ENCODE measurements at regions not wholly inside any gene's neighbourhood (a gene's known extent, or its start where the extent isn't known, plus 50 kb on each side); places are given as distances from the start of the nearest gene placed in this dataset.

- Histone ChIP-seq H3K79me2 (ENCODE audit: control insufficient read depth, insufficient read depth, low read length) (no peaks in the 10 kb centered on the region), H3K9me3 (replicated peaks; ENCODE audit: control insufficient read depth, insufficient read depth, low read length) (no peaks in the 10 kb centered on the region), H2AFZ (ENCODE audit: low read depth, low read length) (no peak overlapping the region), H3K27me3 (ENCODE audit: control insufficient read depth in 2 of 2, insufficient read depth in 2 of 2, low read length in 2 of 2) (no peaks in the 10 kb centered on the region), H3K4me2 (ENCODE audit: insufficient read depth, low read length) (no peak overlapping the region), H3K9ac (replicated peaks; ENCODE audit: extremely low read depth, insufficient read depth, low read length) (peak overlapping the region; percentile 72), H3K36me3 (ENCODE audit: control insufficient read depth in 2 of 2, extremely low read depth in 1 of 2, insufficient read depth in 2 of 2, low read length in 2 of 2) (no peaks in the 10 kb centered on the region), H4K20me1 (replicated peaks; ENCODE audit: control insufficient read depth, extremely low read depth, insufficient read depth, low read length) (no peaks in the 10 kb centered on the region), H3K9me1 (replicated peaks; ENCODE audit: control insufficient read depth, extremely low read depth, insufficient read depth, low read length) (no peaks in the 10 kb centered on the region), H3K27ac (ENCODE audit: insufficient read depth, low read depth, low read length) (peak overlapping the region; percentile 87), H3K4me1 (ENCODE audit: control insufficient read depth, extremely low read depth, insufficient read depth, low read length) (peaks cover 45% of the 10 kb centered on the region), H3K4me3 (replicated peaks in 1 of 3; ENCODE audit: insufficient read depth in 1 of 3, low read depth in 1 of 3, low read length in 3 of 3) (no peak overlapping the region)
- ChIA-PET CTCF (interaction anchor here (0.8 to 2.1 kb wide), 4 partner anchors 12 to 74 kb away, joined by 3 to 12 read pairs (median 4); no protein-coding TSS in a partner anchor), POLR2A (no interaction called here)
- FAIRE-seq: no peak
- intact Hi-C loops (cut with micrococcal nuclease): no loop called here
- DNase-seq (ENCODE audit: low read depth, low spot score): no peak
- BruUV-seq (replicated peaks): no TSS peak
- dilution Hi-C loops (cut with MboI; ENCODE audit: extremely low pct_ligation_motif_present, low sequenced_read_pairs): no loop called here
- TF ChIP-seq FOS (IDR thresholded peaks at IDR 0.05; ENCODE audit: borderline replicate concordance, insufficient read depth, low read length) (no peak), GATA2 (IDR thresholded peaks at IDR 0.05; ENCODE audit: insufficient read depth, insufficient read length, low read depth, low read length) (no peak), EZH2 (IDR thresholded peaks at IDR 0.05; ENCODE audit: borderline replicate concordance, low read depth, low read length, severe bottlenecking) (no peak), POLR2AphosphoS5 (IDR thresholded peaks at IDR 0.05; ENCODE audit: insufficient read depth, low read depth, low read length) (no peak), JUN (IDR thresholded peaks at IDR 0.05; ENCODE audit: borderline replicate concordance, insufficient read depth, insufficient read length, low read depth) (no peak), POLR2A (IDR thresholded peaks at IDR 0.05; ENCODE audit: low read depth, low read length) (no peak), MAX (IDR thresholded peaks at IDR 0.05; ENCODE audit: insufficient read depth, insufficient read length) (no peak), MYC (IDR thresholded peaks at IDR 0.05; ENCODE audit: low read depth, low read length) (no peak)
- TF ChIP-seq, protein P1, sequence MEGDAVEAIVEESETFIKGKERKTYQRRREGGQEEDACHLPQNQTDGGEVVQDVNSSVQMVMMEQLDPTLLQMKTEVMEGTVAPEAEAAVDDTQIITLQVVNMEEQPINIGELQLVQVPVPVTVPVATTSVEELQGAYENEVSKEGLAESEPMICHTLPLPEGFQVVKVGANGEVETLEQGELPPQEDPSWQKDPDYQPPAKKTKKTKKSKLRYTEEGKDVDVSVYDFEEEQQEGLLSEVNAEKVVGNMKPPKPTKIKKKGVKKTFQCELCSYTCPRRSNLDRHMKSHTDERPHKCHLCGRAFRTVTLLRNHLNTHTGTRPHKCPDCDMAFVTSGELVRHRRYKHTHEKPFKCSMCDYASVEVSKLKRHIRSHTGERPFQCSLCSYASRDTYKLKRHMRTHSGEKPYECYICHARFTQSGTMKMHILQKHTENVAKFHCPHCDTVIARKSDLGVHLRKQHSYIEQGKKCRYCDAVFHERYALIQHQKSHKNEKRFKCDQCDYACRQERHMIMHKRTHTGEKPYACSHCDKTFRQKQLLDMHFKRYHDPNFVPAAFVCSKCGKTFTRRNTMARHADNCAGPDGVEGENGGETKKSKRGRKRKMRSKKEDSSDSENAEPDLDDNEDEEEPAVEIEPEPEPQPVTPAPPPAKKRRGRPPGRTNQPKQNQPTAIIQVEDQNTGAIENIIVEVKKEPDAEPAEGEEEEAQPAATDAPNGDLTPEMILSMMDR (IDR thresholded peaks at IDR 0.05; ENCODE audit: extremely low read depth in 1 of 2, insufficient read depth in 1 of 2, low read depth in 1 of 2, low read length in 2 of 2): no peak
These were observed 193.7 kb upstream of the HMGA2 start for GRCh38 chr12:65630555-65630954.
